HG03064 (cell line): ENCODE measurements at regions not wholly inside any gene's neighbourhood (a gene's known extent, or its start where the extent isn't known, plus 50 kb on each side); places are given as distances from the start of the nearest gene placed in this dataset.

Experiments used
- ATAC-seq: cut with Tn5 transposase; IDR thresholded peaks from one replicate; pipeline ENCODE4 v1.9.1; 2021; ENCODE audit warnings: low read depth; ENCODE audit not compliant: unreplicated experiment

DNA sequence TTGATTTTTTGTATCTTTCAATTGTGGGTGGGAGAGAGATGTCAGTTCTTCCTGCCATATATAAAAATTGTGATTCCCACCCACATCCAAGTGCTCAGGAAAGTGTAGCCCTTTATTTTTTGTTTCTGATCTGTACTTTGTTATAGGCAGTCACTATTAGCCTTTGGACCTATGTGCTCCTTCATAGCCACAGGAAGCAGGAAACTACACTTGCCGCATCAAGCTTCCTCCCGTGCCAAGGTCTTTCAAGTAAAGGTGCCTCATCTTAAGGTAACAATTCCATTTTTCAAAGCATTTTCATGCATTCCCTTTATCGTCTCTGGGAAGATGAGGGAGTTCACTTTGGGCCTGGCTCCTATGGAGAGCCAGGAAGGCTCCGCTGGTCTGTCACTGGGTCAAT lies 339.0 kb downstream of the DIRAS2 start:
- no peak for ATAC-seq

DNA sequence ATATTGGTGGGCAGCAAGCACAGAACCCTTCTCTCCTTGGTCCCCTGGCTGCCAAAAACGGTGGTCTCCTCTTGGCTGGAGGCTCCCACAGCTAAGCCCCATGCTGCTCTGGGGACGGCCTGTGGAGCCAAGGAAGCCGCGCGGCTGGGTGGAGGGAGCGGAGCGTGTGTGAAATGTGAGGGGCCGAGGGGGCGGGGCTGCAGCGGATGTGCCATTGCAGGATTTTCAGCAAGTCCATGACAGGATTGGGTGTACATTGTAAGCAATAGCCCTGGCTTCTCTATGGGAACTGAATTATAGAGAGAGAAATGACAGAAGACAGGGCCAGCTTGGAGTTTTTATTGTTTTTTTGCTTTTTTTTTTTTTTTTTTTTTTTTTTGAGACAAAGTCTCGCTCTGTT lies 336.5 kb downstream of the DIRAS2 start:
- ATAC-seq = no peak

DNA sequence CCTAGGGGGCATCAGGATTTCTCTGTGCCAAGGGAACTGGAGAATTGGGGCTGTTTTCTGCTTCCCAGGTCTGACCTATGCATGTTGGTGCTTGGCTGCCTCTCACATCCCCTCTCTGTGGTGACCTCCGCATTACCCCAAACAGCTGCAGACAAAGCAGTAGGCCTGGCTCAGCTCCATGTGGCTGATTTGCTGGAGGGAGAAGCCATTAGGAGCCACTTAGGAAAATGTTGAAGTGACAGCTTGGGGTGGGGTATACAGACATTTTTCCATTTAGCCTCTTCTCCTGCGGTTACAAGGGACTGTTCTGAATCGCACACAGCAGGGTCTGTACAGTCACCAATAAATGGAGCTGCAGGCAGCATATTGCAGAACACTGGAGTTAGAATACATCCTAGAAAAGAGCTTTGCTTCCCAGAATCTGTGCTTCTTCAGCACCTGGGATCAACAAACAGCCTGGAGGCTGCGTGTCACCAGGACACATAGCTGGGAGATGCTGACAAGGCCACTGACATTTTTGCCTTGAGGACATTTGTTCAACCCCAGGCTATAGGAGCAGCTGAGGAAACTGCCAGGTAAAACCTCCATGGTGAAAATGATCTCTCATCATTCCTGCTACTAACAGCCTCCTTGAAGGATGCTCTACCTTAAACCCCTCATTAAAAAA lies 335.3 kb downstream of the DIRAS2 start:
- ATAC-seq = no peak

DNA sequence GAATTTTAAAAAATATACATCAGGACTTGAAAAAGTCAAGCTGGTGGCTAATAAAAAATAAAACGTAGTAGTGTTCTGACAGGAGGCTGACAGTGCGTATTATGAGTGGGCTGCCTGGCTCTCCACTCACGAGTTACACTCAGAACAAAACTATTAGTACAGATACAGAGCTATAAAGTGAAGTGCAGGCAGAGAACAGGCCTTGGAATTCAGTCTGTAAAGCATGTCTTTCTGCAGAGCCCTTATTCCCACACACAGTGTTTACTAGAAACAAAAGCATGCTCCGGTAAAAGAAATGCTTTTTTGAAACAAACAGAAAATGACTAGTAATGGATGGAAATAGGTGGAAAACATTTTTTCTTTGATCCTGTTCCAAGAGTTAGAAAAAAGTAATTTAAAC lies 334.7 kb downstream of the DIRAS2 start:
- no peak for ATAC-seq

DNA sequence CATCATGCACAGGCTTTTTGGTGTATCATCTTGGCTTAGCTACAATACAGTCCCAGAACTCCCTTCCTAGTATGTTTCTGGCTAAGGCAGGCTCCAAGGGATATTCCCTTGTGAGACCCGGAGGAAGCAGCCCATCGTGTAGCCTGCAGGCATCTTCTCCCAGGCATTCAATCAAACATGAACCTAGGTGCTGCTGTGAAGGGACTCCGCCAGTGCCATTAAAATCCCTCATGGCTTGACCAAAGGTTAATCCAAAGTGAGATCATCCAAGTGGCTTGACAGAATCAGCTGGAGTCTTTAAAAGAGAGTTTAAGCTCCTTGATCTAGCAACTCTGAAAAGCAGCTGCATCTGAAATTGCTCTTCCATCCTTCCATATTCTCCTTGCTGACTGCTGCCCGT lies 333.9 kb downstream of the DIRAS2 start:
- ATAC-seq = no peak

DNA sequence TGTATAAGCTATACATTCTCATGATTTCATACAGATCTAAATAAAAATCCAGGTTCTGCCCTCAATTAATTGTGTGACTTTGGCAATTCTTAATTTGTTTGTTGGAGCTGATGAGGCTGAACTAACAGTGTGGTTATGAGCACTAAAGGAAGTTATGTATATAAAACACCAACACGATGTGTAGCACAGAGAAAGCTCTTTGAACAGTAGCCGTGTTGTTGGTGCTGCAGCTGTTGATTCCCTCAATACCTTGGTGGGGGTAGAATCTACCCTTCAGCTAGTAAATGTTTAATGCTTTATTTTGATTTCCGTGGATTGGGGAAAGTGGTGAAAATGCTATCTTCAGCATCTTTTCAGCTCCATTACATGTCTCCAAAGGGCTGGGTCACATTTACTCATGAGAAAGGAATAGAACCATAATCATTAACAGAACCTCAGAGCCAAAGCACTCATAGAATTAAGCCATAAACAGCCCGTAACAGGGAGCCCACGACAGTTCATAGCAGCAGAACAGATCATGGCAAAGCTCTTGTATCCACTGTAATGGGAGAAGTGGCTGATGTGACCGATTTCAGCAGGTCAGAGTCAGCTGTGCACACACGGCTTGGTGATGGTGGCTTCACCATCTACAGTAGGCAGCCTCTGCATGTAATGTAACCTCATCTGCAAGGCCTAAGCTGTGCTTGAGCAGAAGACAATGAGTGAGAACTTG lies 332.7 kb downstream of the DIRAS2 start:
- ATAC-seq = no peak

DNA sequence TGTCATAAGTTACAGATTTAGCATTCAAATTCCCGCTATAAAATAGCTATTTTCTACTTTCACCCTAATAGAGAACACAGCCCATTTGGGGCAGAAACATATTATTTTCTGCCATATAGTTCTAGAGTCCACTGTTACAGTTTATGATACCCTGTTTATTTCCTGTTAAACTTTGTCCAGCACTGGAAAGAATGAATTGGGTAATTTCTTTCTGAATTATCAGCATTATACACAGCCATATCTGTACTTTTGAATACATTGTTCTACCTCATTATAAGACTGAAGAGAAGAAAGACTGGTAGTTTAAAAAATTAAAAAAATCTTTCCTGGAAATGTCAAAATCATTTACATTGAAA lies 332.1 kb downstream of the DIRAS2 start:
- no peak for ATAC-seq

DNA sequence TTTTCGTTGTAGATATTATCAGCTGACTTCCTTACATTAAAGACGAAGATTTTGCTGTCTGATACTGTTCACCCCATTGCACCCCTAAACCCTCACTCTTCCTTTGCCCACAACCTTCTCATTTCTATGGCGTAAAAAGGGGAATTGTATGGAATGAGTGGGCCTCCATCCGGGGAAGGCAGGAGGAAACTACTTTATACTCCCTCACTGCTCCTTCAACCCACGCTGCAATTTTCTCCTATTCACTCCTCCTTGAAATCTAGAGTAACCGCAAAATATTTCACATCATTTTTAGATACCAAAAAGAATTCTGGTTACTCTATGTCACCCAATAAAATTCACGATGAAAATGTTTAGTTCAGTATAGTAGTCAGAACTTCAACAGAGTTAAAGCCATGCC lies 330.8 kb downstream of the DIRAS2 start:
- no peak for ATAC-seq

DNA sequence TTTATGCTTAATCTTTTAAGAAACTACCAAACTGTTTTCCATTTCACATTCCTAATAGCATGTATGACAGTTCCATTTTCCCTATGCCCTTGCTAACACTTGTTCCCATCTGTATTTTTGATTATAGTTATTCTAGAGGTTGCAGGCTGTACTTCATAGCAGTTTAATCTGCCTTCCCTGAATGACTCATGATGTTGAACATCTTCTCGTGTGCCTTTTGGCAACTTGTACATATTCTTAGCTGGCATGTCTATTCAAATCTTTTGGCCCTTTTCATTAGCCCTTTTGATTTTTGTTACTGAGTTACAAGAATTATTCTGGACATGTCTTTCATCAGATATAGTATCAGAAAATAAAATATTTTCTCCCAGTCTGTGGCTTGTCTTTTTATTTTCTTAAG lies 320.3 kb downstream of the DIRAS2 start:
- no peak for ATAC-seq

DNA sequence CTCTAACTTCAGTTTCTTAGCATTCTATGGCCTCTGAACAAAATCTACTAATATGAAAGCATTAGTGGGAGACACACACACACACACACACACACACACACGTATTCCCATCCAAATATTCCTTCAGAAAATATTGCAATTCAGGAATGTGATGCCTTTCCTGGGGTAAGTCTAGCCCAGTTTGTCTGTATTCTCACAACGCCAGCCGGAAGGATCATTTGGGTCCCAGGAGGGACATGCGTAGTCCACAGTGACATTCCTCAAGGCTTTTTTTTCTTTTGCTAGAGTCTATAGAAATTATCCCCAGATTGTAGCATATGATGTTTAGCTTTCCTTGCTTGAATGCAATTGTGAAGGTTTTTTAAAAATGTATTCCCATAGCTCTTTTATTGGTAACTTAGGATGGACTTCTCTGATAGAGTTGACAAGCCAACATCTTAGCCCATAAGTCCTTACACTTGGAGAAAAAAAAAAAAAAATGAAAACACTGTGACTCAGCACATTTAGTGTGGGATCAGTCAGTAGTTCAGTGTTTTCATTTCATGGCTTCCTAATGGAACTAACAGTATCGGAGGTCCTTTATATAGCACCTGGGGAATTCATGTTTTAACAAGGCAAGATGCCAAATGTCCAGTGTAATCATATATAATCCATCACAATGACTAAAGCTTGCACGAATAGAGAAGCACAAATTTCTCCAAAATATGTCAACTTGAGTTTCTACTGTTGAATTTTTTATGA lies 316.5 kb downstream of the DIRAS2 start:
- ATAC-seq = no peak

DNA sequence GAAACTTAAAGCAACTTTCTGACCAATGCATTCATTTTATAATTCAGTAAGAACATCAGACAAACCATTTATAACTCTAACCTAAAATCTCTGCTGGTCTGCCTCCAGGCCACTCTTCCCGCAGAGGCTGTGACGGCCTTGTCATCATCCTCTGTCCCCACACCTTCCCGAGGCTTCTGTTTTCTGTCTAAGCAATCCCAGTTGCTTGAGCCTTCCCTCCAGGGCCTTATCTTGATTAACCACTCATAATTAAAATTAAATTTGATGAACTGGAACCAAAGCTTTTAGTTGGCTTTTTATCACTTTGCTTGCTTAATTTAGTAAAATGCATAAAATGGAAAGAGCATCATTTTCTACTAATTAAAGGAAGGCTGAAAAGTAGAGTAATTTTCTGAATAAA lies 312.4 kb downstream of the DIRAS2 start:
- ATAC-seq = no peak

DNA sequence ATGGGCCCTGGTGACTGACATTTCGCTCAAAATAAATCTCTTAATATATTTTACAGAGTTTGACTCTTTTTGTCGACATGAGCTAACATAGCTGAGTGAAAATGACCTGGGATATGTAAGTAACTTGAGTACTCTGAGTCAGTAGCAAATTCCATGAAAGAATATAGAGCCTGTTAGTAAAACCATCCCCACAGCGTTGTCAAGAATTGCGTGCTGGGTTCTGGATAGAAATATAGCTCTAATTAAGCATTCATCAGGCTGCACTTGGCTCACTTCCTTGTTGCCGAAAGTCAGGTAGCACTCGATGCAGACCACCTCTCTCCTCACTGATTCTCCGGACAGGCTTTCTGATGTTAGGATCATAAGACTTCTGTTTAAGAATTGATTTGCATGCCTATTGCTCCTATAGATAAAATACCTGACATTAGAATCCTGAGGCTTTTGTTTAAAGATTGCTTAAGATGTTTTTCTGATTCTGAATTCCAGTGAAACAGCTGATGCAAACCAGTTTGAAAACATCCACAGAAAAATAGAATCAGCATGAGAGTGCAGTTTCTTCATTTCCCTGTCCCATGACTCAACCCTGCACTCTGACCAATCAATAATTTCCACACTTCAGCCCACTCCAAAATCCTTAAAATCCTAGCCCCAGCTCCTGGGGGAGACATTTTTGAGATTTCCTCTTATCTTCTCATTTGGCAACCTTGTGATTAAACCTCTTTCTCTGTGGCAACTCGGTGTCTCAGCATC lies 310.6 kb downstream of the DIRAS2 start:
- ATAC-seq = no peak

DNA sequence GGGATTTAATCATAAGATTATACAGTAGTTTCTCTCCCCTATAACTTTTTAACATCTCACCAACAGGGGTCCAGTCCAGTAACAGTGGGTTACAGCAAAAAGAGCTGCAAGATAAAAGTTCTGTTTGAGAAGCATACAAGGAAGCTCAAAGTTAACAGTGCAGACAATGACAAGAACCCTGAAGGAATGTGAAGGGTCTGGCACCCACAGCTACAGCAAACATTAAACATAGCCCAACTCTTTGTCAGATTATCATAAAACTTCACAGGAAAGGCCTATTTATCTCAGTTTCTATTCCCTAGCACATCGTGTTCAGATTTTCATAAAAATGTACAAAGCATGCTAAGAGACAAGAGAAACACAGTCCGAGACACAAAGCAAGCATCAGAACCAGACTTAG lies 309.4 kb downstream of the DIRAS2 start:
- ATAC-seq = no peak

DNA sequence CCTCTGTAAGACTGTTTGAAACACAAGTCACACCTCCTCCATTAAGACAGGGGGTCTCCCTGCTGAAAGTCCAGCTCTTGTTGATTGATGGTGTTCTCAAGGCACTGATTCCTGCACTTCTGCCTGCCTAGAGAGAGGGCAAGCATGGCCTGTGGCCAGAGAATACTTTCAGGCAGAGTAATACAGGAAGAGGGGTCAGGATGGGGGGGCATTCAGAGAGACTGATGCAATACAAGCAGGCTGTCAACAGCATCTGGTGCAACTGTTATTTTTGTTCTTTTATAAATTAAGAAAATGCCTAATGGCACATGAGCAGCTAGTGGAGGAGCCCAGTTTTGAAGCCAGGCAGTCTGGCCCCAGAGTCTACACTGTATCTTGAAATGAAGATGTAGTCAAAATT lies 302.2 kb downstream of the DIRAS2 start:
- ATAC-seq = no peak

DNA sequence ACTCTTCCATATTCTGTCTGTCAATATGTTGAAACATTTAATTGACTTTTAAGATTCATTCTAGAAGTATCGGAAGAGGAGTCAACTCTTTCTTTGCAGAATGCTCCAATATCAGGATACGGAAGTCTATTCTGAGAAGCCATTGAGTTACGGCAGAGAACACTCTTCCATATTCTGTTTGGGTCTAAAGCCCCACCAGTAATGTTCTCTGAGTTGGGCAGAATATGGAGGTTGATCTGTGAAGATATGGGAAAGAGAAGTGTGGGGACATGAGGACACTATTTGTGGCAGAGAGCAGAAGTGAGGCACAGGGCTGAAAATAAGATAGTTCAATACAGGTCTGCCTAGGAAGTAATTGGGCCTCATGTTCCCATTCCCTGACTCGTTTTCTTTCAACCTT lies 300.0 kb downstream of the DIRAS2 start:
- ATAC-seq = no peak

DNA sequence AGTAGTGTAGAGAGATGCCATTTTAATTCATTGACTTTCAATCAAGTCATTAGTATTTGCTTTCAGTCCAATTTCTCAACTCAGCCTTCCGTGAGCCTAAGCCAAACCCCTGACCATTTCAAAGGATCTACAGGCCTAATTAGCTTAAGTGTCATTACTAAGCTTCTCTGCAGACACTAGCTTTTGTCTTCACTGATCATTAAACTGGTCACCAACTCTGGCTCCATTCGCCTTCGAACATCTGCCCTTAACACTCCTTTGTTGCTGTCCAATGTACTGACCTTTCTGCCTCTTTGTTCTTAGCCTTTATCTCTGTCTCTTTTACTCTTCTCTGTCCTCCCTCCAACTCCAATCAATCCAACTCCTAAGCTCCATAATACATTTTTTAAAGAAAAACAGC lies 299.3 kb downstream of the DIRAS2 start:
- no peak for ATAC-seq

DNA sequence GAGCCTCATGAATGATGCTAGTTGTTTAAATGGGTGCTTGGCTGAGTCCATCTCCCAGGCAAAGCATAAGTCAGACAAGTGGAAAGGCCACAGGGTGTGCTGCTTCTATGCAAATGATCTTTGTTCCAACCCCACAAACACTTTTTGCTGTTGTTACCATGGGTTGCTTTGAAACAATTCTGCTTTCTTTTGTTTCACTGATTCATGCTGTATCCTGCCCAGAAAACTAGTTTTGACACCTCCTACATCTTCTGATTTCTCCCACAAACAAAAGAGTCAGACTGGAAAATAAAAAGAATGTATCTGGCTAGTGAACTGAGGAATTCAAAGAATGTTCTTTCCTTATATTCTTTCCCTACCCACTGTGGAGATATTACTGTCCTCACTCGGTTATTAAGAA lies 298.6 kb downstream of the DIRAS2 start:
- ATAC-seq = no peak

DNA sequence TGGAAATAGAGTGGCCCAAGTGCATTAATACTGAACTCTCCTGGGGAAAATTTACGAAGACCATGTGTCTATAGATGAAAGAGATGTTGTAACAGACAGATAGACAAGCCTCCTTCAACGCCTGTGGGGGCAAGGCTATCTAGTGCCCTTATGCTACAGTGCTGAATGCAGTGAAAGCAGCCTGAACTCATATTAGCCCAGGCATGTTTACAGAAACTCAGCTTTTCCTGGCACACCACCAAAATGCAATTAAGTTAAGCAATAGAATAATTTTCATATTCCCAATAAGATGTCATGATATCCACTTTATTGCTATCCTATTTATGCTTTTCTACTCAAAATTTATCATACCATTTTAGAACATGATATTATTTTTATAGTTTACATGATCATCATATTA lies 277.0 kb downstream of the DIRAS2 start:
- no peak for ATAC-seq

DNA sequence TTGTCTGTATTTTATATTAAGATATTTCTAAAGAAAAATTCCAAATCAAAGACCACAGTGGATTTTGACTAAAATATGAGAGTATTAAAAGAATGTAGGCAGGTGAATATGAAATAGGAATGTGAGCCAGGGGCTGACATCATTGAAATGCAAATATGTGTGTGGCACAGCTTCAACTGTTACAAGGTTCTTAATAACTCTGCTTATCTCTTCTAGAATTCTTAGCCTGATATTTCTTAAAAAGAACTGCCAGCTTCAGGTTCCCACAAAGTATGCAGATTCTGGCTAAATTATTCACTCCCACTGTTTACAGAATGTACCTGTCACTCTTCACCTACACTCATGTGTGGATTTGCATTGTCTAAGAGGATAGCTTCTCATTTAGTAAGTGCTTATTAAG lies 274.4 kb downstream of the DIRAS2 start:
- ATAC-seq = no peak

DNA sequence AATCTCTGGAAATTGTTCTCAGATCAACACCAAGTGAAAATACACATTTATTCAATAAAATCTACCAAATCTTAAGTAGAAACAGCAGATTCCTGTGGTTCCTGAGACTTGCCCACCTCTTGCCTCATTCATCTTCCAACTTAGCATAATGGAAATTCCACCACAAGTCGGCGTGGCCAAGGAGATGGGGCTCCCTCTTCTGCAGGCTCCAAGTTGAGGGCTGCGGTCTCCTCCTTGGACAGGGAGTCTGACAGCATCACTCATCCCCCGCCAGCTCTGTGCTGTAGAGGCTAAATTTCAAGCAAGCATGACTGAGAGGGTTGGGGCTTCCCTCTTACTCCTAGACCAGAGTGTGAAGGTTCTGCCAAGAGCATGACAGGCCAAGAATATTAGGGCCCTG lies 273.7 kb downstream of the DIRAS2 start:
- ATAC-seq = no peak

DNA sequence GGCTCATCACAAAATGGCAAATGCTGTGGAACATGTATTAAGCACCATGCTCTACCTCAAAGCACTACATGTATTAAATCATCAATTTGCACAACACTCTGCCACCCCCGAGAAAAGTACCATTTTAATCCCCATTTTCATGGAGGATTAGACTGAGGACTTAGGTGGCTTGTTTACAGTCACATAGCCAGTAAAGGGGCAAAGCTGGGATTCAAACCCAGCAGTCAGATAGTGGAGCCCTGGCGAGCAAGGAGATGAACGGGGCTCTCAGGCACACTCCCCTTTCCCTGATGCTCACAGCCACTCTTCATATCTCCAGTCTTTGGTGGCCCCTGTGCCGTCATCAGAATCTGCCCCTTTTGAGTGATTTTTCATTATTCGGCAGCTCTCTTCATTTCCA lies 262.9 kb downstream of the DIRAS2 start:
- ATAC-seq = no peak
